ENCODE measurements at regions not wholly inside any gene's neighbourhood (a gene's known extent, or its start where the extent isn't known, plus 50 kb on each side); places are given as distances from the start of the nearest gene placed in this dataset.
"Not testable (repeated sequence)": the region's sequence is repeated elsewhere in the genome, so short reads cannot be mapped to it uniquely, and the experiment has no call there.

DNA sequence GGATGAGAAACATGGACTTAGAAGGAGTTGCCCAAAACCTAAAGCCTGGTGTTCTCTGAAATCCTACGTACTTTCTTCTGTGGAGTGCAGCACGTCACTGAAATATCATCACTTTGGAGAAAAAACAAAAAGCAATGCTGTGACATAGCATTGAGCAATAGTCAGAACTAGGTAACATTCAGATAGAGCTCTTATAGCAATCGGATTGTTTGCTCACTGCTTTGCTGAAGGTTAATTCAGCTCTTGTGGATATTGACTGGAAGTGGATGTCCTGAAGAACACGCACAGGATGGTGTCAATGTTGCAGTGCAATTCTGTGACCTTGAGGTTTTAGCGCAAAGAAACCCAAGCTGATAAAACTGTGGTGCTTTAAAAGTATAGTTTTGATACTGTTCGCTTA, 114.2 kb upstream of the GRXCR1 start:
- no peak overlapping the region for H3K27ac Mint-ChIP-seq
- no peaks in the 10 kb centered on the region for H3K4me1 Mint-ChIP-seq
- no peaks in the 10 kb centered on the region for H3K36me3 Mint-ChIP-seq (ENCODE audit: low read depth)
- no peak for DNase-seq
- H3K9me3 Mint-ChIP-seq = no peaks in the 10 kb centered on the region
- no peak overlapping the region for H3K4me3 Mint-ChIP-seq
- H3K27me3 Mint-ChIP-seq = peaks cover 5% of the 10 kb centered on the region
- intact Hi-C loops (cut with micrococcal nuclease) = no loop called here

DNA sequence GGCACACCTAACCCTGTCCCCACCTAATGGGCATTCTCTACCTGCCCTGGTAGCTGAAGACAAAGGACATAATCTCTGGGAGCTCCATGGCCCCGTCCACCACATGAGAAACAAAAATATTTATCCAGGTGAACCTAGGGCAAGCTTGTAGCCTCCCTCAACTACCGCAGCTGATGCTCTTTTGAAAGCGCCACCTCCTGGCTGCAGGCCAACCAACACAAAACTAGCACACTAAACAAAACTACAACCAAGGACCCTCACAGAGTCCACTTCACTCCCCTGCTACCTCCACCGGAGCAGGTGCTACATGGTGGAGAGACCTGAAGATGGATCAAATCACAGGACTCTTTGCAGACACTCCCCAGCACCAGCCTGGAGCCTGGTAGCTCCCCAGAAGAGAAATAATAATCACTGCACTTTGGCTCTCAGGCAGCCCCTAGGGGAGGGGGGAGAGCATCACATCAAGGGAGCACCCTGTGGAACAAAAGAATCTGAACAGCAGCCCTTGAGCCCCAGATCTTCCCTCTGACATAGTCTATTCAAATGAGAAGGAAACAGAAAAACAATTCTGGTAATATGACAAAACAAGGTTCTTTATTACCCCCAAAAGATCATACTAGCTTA, 111.3 kb upstream of the ATP8A1 start:
- H3K4me3 Mint-ChIP-seq = no peak overlapping the region
- intact Hi-C loops (cut with micrococcal nuclease) = loop anchor here (1.0 kb wide), 1 partner anchor 200 kb away; no protein-coding TSS in a partner anchor
- H3K27ac Mint-ChIP-seq = no peak overlapping the region
- peak; percentile 63 for DNase-seq
- no peaks in the 10 kb centered on the region for H3K4me1 Mint-ChIP-seq
- H3K9me3 Mint-ChIP-seq = no peaks in the 10 kb centered on the region
- H3K36me3 Mint-ChIP-seq (ENCODE audit: low read depth) = no peaks in the 10 kb centered on the region
- peaks cover 5% of the 10 kb centered on the region for H3K27me3 Mint-ChIP-seq

DNA sequence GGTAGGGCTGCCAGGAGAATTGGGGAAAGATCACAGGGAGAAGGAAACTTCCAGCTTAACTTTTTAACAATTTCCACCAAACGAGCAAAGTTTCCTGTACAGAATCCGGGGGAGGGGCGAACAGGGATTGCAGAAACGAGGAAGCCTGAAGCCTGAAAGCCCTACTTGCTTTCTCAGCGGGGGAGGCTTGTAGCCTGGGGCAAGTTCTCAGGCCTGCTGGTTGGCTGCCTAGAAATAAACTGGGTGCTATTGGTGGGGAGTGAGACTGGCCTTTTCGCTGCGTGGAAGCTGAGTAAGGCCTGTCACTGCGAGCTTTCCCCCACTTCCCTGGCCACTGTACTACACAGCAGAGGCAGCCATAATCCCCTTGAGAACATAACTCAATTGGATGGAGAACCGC, 110.8 kb upstream of the ATP8A1 start:
- Mint-ChIP-seq H3K36me3 (ENCODE audit: low read depth) (no peaks in the 10 kb centered on the region), H3K9me3 (no peaks in the 10 kb centered on the region), H3K27me3 (peaks cover 5% of the 10 kb centered on the region), H3K4me3 (no peak overlapping the region), H3K27ac (no peak overlapping the region), H3K4me1 (no peaks in the 10 kb centered on the region)
- intact Hi-C loops (cut with micrococcal nuclease) = loop anchor here (1.0 kb wide), 1 partner anchor 199 kb away; no protein-coding TSS in a partner anchor
- DNase-seq = no peak

DNA sequence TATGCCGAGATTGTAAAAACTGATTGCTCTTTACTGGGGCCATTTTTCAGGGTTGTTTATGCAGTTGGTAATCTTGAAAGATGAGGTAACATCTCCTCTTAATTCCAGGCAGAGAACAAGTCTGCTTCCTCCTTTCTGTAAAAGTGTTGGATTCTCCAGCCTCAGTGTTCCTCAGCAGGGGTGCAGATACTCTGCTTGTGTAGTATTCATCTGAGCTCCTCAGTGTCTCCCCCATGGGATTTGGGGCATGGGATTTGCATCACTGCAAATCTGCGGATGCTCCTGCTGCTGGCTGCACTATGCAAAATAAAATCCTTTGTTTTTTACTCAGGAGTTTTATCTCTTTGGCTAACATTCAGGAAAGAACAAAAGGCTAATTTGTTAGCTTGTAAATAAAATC, 104.9 kb upstream of the ATP8A1 start:
- H3K9me3 Mint-ChIP-seq = no peaks in the 10 kb centered on the region
- no peaks in the 10 kb centered on the region for H3K36me3 Mint-ChIP-seq (ENCODE audit: low read depth)
- H3K4me3 Mint-ChIP-seq = no peak overlapping the region
- DNase-seq = no peak
- H3K4me1 Mint-ChIP-seq = no peaks in the 10 kb centered on the region
- no peaks in the 10 kb centered on the region for H3K27me3 Mint-ChIP-seq
- intact Hi-C loops (cut with micrococcal nuclease) = no loop called here
- no peak overlapping the region for H3K27ac Mint-ChIP-seq

DNA sequence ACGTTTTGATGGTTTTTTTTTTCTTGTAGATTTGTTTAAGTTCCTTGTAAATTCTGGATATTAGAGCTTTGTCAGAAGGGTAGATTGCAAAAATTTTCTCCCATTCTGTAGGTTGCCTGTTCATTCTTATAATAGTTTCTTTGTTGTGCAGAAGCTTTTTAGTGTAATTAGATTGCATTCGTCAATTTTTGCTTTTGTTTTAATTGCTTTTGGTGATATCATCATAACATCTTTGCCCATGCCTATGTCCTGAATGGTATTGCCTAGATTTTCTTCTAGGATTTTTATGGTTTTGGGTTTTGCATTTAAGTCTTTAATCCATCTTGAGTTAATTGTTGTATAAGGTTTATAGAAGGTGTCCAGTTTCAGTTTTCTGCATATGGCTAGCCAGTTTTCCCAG, 98.1 kb upstream of the ATP8A1 start:
- H3K27ac Mint-ChIP-seq; DNase-seq; H3K27me3 Mint-ChIP-seq; H3K9me3 Mint-ChIP-seq; H3K36me3 Mint-ChIP-seq (ENCODE audit: low read depth); H3K4me1 Mint-ChIP-seq; intact Hi-C loops (cut with micrococcal nuclease); H3K4me3 Mint-ChIP-seq: not testable (repeated sequence)

DNA sequence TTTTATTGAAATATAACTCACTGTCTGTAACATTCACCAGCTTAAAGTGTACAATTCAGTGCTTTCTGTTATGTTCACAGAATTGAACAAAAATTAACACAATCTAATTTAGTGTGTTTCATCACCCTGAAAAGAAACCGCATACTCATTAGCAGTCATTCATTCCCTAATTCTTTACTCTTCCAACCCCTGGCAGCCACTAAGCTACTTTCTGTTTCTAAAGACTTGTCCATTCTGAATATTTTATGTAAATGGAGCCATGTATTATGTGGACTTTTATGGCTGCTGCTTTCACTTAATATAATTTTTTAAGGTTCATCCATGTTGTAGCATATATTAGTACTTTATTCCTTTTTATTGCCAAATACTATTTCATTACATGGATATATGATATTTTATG, 94.7 kb upstream of the ATP8A1 start:
- no peak for DNase-seq
- Mint-ChIP-seq H3K27me3 (no peaks in the 10 kb centered on the region), H3K36me3 (ENCODE audit: low read depth) (no peaks in the 10 kb centered on the region), H3K9me3 (no peaks in the 10 kb centered on the region), H3K4me1 (no peaks in the 10 kb centered on the region), H3K27ac (no peak overlapping the region), H3K4me3 (no peak overlapping the region)
- intact Hi-C loops (cut with micrococcal nuclease) = no loop called here

DNA sequence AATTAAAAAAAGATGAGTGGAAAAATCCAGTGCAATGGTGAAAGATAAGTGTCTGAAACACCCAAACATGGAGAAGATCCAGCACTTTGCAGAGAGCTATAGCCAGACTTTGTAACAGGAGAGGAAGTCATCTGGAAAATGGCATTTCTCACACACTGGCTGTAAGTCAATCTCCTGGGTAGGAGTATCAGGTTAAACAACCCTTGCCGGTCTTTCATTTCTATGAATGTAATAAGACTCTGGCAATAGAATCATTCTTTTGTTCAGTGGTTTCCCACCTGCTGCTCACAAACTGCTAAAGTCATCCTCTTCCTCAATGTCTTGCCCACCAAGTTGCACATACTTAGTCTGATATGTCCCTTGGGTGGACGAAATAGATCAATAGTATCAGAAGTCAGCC, 94.0 kb upstream of the ATP8A1 start:
- H3K4me1 Mint-ChIP-seq = no peaks in the 10 kb centered on the region
- no peaks in the 10 kb centered on the region for H3K27me3 Mint-ChIP-seq
- no peak for DNase-seq
- H3K36me3 Mint-ChIP-seq (ENCODE audit: low read depth) = no peaks in the 10 kb centered on the region
- no peak overlapping the region for H3K27ac Mint-ChIP-seq
- peaks cover 2% of the 10 kb centered on the region for H3K9me3 Mint-ChIP-seq
- no peak overlapping the region for H3K4me3 Mint-ChIP-seq
- intact Hi-C loops (cut with micrococcal nuclease) = loop anchor here (1.0 kb wide), 1 partner anchor 183 kb away; no protein-coding TSS in a partner anchor

DNA sequence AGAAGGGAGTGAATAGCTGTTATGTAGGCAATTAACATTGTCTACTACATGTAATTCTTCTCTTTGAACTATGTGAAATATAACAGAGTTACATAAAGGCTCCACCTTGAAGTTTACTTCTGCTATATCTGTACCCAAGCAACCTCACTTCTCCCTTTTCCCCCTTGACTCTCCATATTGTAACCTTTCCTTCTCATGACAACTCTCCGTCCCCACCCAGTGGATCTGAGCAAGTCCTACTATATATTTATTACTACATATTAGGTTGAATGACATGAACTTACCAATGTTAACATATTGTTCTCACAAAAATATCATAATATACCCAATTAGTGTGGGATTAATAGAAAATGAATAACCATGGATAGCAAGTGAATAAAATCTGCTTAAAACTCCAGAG, 93.2 kb upstream of the ATP8A1 start:
- intact Hi-C loops (cut with micrococcal nuclease) = loop anchor here (1.0 kb wide), 1 partner anchor 182 kb away; no protein-coding TSS in a partner anchor
- Mint-ChIP-seq H3K27ac (no peak overlapping the region), H3K36me3 (ENCODE audit: low read depth) (no peaks in the 10 kb centered on the region), H3K4me1 (no peaks in the 10 kb centered on the region), H3K9me3 (peaks cover 7% of the 10 kb centered on the region), H3K27me3 (no peaks in the 10 kb centered on the region), H3K4me3 (no peak overlapping the region)
- peak; percentile 60 for DNase-seq

DNA sequence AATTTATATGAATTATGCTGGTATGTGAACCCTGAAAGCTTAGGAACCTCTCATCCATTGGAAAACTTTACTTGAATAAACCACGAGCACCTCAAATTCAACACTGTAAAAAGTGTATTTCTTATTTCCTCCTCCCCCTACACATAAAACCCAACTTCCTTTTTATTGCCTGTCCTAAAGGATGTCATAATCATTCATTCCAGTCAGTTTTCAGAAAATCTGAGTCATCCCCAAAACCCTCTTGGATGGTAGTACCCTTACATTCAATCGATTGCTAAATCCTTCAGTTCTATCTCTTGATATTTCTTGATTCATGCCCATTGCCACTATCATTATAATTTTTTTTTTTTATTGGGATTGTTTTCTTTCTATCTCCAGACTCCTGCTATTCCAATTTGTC, 91.1 kb upstream of the ATP8A1 start:
- no peaks in the 10 kb centered on the region for H3K4me1 Mint-ChIP-seq
- no peaks in the 10 kb centered on the region for H3K27me3 Mint-ChIP-seq
- no peak for DNase-seq
- peaks cover 7% of the 10 kb centered on the region for H3K9me3 Mint-ChIP-seq
- H3K27ac Mint-ChIP-seq = no peak overlapping the region
- intact Hi-C loops (cut with micrococcal nuclease) = no loop called here
- no peak overlapping the region for H3K4me3 Mint-ChIP-seq
- H3K36me3 Mint-ChIP-seq (ENCODE audit: low read depth) = no peaks in the 10 kb centered on the region

DNA sequence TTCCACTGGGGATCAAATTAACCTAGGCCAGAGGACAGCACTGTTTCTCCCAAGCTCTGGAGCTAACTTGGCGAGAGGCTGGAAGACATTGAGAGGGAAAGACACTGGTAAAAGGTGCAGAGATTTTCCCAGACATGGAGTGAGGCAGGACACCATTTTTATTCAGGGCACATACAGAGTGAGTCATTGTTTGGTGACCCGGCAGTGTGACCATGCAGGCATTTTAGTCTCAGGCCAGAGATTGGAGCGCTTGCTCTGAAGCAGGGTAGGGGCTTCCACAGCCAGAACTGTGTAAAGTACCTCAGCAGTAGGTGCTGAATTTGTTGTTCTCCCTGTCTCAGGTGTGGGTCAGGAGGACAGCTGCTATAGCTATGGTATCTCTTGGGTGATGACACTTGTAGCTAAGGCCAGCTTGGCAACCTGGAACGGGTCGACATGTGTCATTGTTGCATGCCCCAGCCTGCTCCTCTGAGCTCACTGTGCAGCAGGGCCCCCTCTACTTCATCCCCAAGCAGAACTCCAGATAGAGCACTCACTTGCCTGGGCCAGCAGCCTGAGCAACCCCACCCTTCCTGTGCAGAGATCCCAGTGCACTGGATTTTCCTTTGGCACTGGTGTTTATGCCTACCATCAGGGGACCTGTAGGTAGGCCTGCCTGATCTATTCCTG, 79.8 kb upstream of the ATP8A1 start:
- Mint-ChIP-seq H3K4me1 (no peaks in the 10 kb centered on the region), H3K27ac (no peak overlapping the region), H3K36me3 (ENCODE audit: low read depth) (no peaks in the 10 kb centered on the region), H3K27me3 (no peaks in the 10 kb centered on the region), H3K4me3 (no peak overlapping the region), H3K9me3 (peaks cover 23% of the 10 kb centered on the region)
- intact Hi-C loops (cut with micrococcal nuclease) = no loop called here
- DNase-seq = no peak

DNA sequence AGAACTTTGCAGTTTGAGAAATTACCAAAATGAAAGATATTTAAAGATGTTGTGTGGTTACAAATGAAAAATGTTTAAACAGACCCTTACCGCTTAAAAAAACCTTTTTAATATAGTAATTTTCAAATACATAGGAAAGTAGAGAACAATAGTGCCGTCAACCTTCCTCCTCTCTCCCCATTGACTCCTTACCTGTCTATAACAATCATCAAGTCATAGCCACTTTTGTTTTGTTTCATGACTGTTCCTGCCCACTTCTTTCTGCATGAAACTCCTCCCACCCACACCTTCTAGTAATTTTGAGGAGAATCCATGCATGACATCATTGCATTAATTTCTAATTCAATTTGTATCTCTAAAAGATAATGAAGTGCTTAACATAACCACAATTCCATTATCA, 76.5 kb upstream of the ATP8A1 start:
- Mint-ChIP-seq H3K9me3 (peaks cover 9% of the 10 kb centered on the region), H3K4me3 (no peak overlapping the region), H3K4me1 (no peaks in the 10 kb centered on the region), H3K27me3 (no peaks in the 10 kb centered on the region), H3K36me3 (ENCODE audit: low read depth) (no peaks in the 10 kb centered on the region), H3K27ac (no peak overlapping the region)
- no peak for DNase-seq
- intact Hi-C loops (cut with micrococcal nuclease) = no loop called here

DNA sequence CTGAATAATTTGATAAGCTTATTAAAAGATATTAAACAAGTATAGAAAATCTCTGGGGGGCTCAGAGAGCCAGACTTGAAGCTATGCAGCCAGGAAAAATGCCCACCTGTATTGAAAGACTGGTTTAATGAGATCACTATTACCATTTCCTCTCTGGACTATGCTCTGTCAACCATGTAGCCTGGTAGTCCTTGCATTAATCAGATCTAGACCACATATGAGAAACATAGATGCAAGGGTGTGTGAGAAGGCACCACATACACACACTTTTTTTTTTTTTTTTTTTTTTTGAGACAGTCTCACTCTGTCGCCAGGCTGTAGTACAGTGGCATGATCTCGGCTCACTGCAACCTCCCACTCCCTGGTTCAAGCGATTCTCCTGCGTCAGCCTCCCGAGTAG, 75.9 kb upstream of the ATP8A1 start:
- Mint-ChIP-seq H3K27ac (no peak overlapping the region), H3K36me3 (ENCODE audit: low read depth) (no peaks in the 10 kb centered on the region), H3K4me3 (no peak overlapping the region), H3K9me3 (peaks cover 10% of the 10 kb centered on the region), H3K27me3 (no peaks in the 10 kb centered on the region), H3K4me1 (no peaks in the 10 kb centered on the region)
- no peak for DNase-seq
- intact Hi-C loops (cut with micrococcal nuclease) = no loop called here

DNA sequence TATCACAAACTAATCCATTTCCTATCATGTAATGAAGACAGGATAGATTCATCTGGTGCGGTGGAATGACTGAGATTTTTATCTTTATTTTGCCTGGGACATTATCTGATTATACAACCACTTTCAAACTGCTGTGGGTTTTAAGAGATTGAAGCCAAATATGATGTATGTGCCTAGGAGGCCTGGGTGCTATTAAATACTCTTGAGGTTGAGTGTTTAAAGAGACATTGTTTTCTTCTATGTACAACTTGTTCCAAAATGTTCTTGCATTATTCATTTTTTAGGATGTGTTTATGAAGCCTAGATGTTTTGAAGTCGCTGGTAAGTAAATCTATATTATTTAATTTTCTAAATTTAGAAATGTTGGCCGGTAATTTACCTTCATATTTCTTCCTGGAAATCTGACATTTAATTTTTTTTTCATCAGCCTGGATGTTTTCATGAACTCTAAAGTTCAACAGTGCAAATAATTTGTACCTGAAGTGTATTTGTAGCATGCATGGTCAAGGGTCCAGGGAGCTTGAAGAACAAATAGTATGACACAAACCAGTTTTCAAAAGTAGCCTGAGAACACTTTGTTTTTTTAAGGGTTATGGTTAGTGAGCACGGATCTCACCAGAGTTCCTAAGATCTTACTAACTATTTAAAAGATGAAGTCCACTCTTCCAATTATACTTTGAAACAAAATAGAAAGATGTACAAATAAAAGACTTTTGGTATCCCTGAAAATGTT, 72.8 kb upstream of the ATP8A1 start:
- intact Hi-C loops (cut with micrococcal nuclease) = no loop called here
- Mint-ChIP-seq H3K27me3 (no peaks in the 10 kb centered on the region), H3K4me3 (no peak overlapping the region), H3K36me3 (ENCODE audit: low read depth) (no peaks in the 10 kb centered on the region), H3K4me1 (no peaks in the 10 kb centered on the region), H3K27ac (no peak overlapping the region), H3K9me3 (peaks cover 10% of the 10 kb centered on the region)
- no peak for DNase-seq

DNA sequence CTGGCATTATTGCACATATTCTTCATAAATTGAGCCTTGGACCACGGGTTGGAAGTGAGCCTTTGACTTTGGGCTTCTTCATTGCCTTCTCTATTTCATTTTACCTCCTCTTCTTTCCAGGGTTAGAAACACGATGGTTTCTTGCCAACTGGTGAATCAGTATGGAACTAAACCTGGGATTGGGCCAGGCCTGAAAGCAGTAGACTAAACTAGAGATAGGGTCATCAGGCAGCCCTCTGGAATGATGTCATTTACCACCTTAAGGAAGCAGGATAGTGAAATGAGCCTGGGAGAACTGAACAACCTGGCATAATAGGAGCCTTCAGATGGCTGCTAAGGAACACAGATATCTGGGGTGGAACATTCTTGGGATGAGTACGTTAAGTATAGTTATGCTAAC, 67.5 kb upstream of the ATP8A1 start:
- DNase-seq = no peak
- Mint-ChIP-seq H3K4me1 (no peaks in the 10 kb centered on the region), H3K36me3 (ENCODE audit: low read depth) (no peaks in the 10 kb centered on the region), H3K4me3 (no peak overlapping the region), H3K27ac (no peak overlapping the region), H3K27me3 (no peaks in the 10 kb centered on the region), H3K9me3 (peaks cover 4% of the 10 kb centered on the region)
- intact Hi-C loops (cut with micrococcal nuclease) = no loop called here
